ENCODE measurements at regions not wholly inside any gene's neighbourhood (a gene's known extent, or its start where the extent isn't known, plus 50 kb on each side); places are given as distances from the start of the nearest gene placed in this dataset.

GRCh38 chr2:234191819-234192407 lies 141.4 kb downstream of the SPP2 start:
- TF ChIP-seq, protein P1, sequence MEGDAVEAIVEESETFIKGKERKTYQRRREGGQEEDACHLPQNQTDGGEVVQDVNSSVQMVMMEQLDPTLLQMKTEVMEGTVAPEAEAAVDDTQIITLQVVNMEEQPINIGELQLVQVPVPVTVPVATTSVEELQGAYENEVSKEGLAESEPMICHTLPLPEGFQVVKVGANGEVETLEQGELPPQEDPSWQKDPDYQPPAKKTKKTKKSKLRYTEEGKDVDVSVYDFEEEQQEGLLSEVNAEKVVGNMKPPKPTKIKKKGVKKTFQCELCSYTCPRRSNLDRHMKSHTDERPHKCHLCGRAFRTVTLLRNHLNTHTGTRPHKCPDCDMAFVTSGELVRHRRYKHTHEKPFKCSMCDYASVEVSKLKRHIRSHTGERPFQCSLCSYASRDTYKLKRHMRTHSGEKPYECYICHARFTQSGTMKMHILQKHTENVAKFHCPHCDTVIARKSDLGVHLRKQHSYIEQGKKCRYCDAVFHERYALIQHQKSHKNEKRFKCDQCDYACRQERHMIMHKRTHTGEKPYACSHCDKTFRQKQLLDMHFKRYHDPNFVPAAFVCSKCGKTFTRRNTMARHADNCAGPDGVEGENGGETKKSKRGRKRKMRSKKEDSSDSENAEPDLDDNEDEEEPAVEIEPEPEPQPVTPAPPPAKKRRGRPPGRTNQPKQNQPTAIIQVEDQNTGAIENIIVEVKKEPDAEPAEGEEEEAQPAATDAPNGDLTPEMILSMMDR (IDR thresholded peaks at IDR 0.05; ENCODE audit: borderline replicate concordance) = no peak
- no peak overlapping the region for H3K27ac ChIP-seq (replicated peaks)
- H3K4me3 ChIP-seq = no peak overlapping the region
- no peaks in the 10 kb centered on the region for H3K36me3 ChIP-seq
- intact Hi-C loops (cut with micrococcal nuclease) = no loop called here
- H3K9me3 ChIP-seq (replicated peaks) = no peaks in the 10 kb centered on the region
- no peak for DNase-seq
- no peaks in the 10 kb centered on the region for H3K4me1 ChIP-seq
- peaks cover 72% of the 10 kb centered on the region for H3K27me3 ChIP-seq (ENCODE audit: low read depth)

DNA sequence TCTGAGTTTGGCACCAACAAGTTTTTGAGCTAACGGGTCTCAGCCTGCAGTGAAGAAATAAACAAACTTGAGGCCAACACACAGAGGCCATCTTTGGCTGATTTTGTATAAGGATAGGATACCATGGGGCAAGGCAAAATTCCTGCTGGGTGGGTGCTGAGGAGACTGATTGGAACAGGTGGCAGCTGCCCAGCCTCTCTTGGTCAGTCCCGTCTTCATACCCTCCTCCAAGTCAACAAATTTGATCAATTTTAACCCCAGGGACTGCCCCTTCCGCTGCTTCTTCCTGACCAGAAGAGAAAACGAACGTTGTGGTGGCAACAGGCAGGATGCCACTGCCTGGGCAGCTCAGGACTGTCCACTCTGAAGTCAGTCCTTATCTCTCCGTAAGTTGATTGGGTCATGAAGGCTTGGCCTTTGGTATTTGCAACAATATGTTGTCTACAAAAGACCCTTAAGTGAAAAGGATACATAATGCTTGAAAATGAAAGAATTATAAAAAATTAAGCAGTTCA lies 139.3 kb downstream of the SPP2 start:
- H3K36me3 ChIP-seq = no peaks in the 10 kb centered on the region
- H3K27ac ChIP-seq (replicated peaks) = no peak overlapping the region
- H3K9me3 ChIP-seq (replicated peaks) = no peaks in the 10 kb centered on the region
- DNase-seq = no peak
- TF ChIP-seq, protein P1 (IDR thresholded peaks at IDR 0.05; ENCODE audit: borderline replicate concordance) = no peak
- no peak overlapping the region for H3K4me3 ChIP-seq
- H3K4me1 ChIP-seq = no peaks in the 10 kb centered on the region
- intact Hi-C loops (cut with micrococcal nuclease) = no loop called here
- peaks cover 73% of the 10 kb centered on the region for H3K27me3 ChIP-seq (ENCODE audit: low read depth)

GRCh38 chr2:234189230-234189629 lies 138.7 kb downstream of the SPP2 start:
- Histone ChIP-seq H3K4me3 (no peak overlapping the region), H3K27ac (replicated peaks) (no peak overlapping the region), H3K36me3 (no peaks in the 10 kb centered on the region), H3K4me1 (no peaks in the 10 kb centered on the region), H3K27me3 (ENCODE audit: low read depth) (peaks cover 75% of the 10 kb centered on the region), H3K9me3 (replicated peaks) (no peaks in the 10 kb centered on the region)
- TF ChIP-seq, protein P1 (IDR thresholded peaks at IDR 0.05; ENCODE audit: borderline replicate concordance) = no peak
- intact Hi-C loops (cut with micrococcal nuclease) = no loop called here
- DNase-seq = no peak

DNA sequence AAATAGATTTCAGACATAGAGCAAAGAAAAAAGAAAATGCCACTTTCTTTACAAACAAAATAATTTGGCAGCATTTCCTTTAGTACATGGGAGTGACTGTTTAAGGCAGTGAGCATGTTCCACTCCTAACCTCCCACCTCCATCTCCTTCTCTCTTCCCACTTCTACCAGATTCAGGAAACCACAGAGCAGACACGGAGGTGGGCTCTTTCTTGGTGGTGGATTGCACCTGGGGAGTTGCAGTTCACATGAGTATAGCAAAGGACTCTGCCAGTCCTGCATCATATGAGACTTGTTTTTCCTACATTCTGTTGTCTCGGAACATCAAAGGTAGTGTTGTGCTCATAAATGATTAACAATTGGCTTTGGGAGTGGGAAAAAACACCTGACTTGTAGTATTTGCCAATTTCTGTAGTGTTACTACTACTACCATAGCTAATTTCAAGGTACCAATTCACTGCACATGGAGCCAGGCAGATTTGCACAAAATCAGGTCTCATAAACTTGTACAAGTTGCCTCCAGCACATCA lies 137.2 kb downstream of the SPP2 start:
- intact Hi-C loops (cut with micrococcal nuclease) = no loop called here
- Histone ChIP-seq H3K27ac (replicated peaks) (no peak overlapping the region), H3K4me3 (no peak overlapping the region), H3K27me3 (ENCODE audit: low read depth) (peaks cover 87% of the 10 kb centered on the region), H3K4me1 (no peaks in the 10 kb centered on the region), H3K36me3 (no peaks in the 10 kb centered on the region), H3K9me3 (replicated peaks) (no peaks in the 10 kb centered on the region)
- DNase-seq = no peak
- TF ChIP-seq, protein P1 (IDR thresholded peaks at IDR 0.05; ENCODE audit: borderline replicate concordance) = no peak

DNA sequence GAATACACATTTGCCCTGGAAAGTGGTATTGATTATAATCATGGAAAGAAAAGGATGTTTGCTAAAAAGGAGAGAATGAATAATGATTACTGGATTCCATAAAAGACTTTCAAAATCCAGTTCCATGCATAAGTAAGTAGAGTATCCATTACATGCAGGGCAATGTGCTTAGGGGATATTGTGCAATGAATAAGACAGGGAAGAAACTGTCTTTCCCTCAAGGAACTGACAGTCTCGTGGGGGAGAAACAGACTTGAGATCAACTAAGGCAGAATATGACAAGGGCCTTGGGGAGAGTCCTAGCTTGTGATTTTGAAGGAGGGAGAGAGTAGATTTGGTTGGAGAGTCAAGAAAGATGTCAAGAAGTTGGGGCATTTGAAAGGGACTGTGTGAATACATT lies 130.6 kb downstream of the SPP2 start:
- H3K27ac ChIP-seq (replicated peaks) = no peak overlapping the region
- intact Hi-C loops (cut with micrococcal nuclease) = no loop called here
- no peaks in the 10 kb centered on the region for H3K9me3 ChIP-seq (replicated peaks)
- no peak for DNase-seq
- TF ChIP-seq, protein P1 (IDR thresholded peaks at IDR 0.05; ENCODE audit: borderline replicate concordance) = no peak
- H3K27me3 ChIP-seq (ENCODE audit: low read depth) = peaks cover 95% of the 10 kb centered on the region
- no peaks in the 10 kb centered on the region for H3K36me3 ChIP-seq
- H3K4me3 ChIP-seq = no peak overlapping the region
- no peaks in the 10 kb centered on the region for H3K4me1 ChIP-seq
